GM12892 (cell line): ENCODE measurements at regions not wholly inside any gene's neighbourhood (a gene's known extent, or its start where the extent isn't known, plus 50 kb on each side); places are given as distances from the start of the nearest gene placed in this dataset.

Experiments
- DNase-seq: peaks from one replicate; pipeline ENCODE4 v3.0.0; 2011; ENCODE audit not compliant: insufficient read length
- FAIRE-seq: peaks from 2 replicates; lab custom pipeline; 2011; peaks lifted over from hg19 to GRCh38; lab: Jason Lieb, UNC
- POLR2A ChIP-seq: IDR thresholded peaks from 2 replicates; pipeline ENCODE4 v1.6.1; 2011; ENCODE audit warnings: low read depth, low read length, control low read depth
- POLR2AphosphoS5 ChIP-seq: IDR thresholded peaks from 2 replicates; pipeline ENCODE4 v1.6.1; 2011; ENCODE audit warnings: low read depth, low read length, control low read depth
- TAF1 ChIP-seq: IDR thresholded peaks from 2 replicates; pipeline ENCODE4 v1.6.1; 2011; ENCODE audit warnings: low read depth, mild to moderate bottlenecking, control low read depth, low read length, borderline replicate concordance

DNA sequence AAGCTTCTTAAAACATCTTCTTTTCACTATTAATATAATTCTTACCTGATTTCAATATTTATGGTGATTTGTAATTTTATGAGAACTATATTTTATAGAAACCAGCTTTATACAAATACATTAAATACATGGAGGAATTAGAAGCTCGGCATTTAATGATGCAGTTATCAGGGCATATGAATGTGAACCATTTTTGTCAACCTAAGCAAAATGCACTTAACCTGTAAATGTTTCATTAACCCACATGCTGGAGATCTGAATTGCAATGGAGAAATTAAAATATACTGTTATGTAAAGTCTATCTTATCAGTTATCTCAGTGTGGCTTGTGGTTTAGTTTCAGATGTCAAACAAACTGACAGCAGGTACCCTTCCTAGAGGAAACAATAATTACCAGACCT lies 63.2 kb upstream of the CDH12 start:
- no peak for TF ChIP-seq POLR2AphosphoS5
- TF ChIP-seq POLR2A = no peak
- no peak for TF ChIP-seq TAF1
- DNase-seq (no peak), FAIRE-seq (no peak)

DNA sequence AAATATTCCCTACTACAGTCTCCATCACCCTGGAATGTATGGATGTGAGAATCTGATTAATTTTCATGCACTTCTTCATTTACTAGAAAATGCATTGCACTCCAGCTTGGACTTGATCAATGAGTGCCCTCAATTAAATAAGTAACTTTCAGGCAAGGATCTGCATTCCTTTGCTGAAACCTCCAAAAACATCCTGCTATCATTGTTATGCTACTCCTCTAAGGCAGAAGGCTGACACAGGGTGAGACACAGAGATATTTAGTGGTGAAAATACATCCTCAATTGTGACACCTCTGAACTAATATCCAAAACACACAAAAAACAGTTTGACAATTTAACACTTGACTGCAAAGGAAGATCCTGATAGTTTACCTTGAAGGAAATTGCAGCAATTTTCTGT lies 57.9 kb upstream of the CDH12 start:
- DNase-seq = no peak
- TF ChIP-seq TAF1 = no peak
- no peak for TF ChIP-seq POLR2AphosphoS5
- FAIRE-seq = no peak

DNA sequence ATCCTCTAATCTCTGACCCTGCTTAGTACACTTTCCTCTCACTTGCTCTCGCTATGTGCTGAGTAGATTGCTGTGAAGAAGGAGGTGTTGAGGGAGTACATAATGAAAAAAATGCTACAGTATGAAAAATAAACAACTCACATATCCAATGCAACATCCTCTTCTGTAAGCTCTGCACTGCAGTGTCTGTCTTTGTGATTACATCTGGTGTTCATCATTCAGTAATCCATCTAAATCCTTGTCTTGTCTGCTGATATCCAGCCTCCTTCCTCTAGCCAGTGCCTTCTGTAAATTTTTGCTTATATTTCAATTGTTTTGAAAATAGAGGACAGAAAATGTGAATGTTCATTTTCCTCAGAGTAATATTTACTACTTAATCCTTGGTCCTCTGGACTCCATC lies 57.4 kb upstream of the CDH12 start:
- DNase-seq (no peak), FAIRE-seq (no peak)
- no peak for TF ChIP-seq POLR2AphosphoS5
- TF ChIP-seq POLR2A = no peak
- TF ChIP-seq TAF1 = no peak

DNA sequence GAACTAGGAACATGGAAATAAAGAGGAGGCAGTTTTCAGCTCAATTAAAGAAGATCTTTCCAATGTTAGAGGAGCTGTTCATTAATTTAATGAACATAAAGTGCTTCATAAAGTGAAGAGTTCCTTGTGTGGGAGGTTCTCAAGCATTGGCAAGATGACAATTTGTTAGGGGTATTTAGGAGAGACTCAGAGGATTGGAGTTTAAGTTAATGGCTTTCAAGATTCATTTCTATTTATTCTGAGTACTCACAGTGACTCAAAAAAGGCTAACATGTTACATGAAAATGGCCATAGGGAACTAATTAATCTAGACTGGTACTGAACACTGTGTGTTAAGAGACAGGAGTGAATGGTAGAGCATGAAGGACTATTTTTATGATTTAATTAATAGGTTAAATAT lies 55.4 kb upstream of the CDH12 start:
- TF ChIP-seq TAF1 (no peak), POLR2AphosphoS5 (no peak), POLR2A (no peak)
- DNase-seq (no peak), FAIRE-seq (no peak)

DNA sequence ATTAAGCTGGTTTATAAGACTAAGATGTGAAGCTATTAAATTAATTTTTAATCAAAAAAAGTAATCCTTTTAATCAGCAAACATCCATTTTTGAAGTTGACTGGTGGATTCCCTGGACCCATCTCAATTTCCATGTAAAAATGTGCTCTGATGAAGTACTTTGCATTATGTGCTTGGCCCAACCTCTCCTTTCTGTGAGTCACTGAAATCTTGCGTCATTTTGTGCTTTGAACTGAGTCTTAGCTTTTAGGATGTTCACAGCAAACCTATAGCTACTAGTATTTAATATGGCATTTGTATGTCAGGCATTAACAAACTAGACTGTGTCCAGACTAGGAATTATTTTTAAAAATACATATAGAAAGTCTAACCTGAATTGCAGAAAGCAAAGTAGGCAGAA lies 55.0 kb upstream of the CDH12 start:
- DNase-seq (no peak), FAIRE-seq (no peak)
- TF ChIP-seq POLR2A = no peak
- no peak for TF ChIP-seq TAF1
- TF ChIP-seq POLR2AphosphoS5 = no peak
